Calu3 (cell line): ENCODE measurements at regions not wholly inside any gene's neighbourhood (a gene's known extent, or its start where the extent isn't known, plus 50 kb on each side); places are given as distances from the start of the nearest gene placed in this dataset.

Experiments used
- BruUV-seq: library from RNA; stranded (reverse); fragments of 400-500 nt; replicated peaks from 2 replicates; lab custom pipeline; 2021; lab: Mats Ljungman, UMichigan
- CTCF ChIA-PET: fragments of 300-600 bp; sonication (Branson Sonifier 250); formaldehyde crosslinking; loops from one replicate; lab custom pipeline; 2022; ENCODE audit warnings: antibody characterized with exemption; lab: Charles Lee
- DNase-seq: peaks from one replicate; pipeline ENCODE4 v3.0.0; 2022
- H3K27ac Mint-ChIP-seq: one replicate; pipeline ENCODE4 v1.8.0; 2022; ENCODE audit warnings: mixed read lengths; ENCODE audit not compliant: unreplicated experiment
- H3K27me3 Mint-ChIP-seq: one replicate; pipeline ENCODE4 v1.8.0; 2022; ENCODE audit warnings: mixed read lengths; ENCODE audit not compliant: unreplicated experiment
- H3K36me3 Mint-ChIP-seq: one replicate; pipeline ENCODE4 v1.8.0; 2022; ENCODE audit warnings: mild to moderate bottlenecking, moderate library complexity, mixed read lengths; ENCODE audit not compliant: insufficient read depth, unreplicated experiment
- H3K4me1 Mint-ChIP-seq: one replicate; pipeline ENCODE4 v1.8.0; 2022; ENCODE audit warnings: mild to moderate bottlenecking, low read depth, mixed read lengths; ENCODE audit not compliant: unreplicated experiment
- H3K4me3 Mint-ChIP-seq: one replicate; pipeline ENCODE4 v1.8.0; 2022; ENCODE audit warnings: mild to moderate bottlenecking, low read depth, moderate library complexity, mixed read lengths; ENCODE audit not compliant: unreplicated experiment
- H3K9me3 Mint-ChIP-seq: one replicate; pipeline ENCODE4 v1.8.0; 2022; ENCODE audit warnings: low read depth, mixed read lengths; ENCODE audit not compliant: unreplicated experiment
- intact Hi-C: fragments of 100-400 bp; cut with micrococcal nuclease; formaldehyde crosslinking; loops from one replicate; pipeline ENCODE4 v1.10.0; 2022; ENCODE audit not compliant: unreplicated experiment
- TF ChIP-seq, protein P1 (sequence below): fragments of 200-600 bp; IDR thresholded peaks from one replicate; pipeline ENCODE4 v1.8.0; 2022; ENCODE audit warnings: antibody characterized with exemption; ENCODE audit not compliant: unreplicated experiment

GRCh38 chr3:190252080-190252479, 70.2 kb downstream of the CLDN1 start:
- no TSS peak for BruUV-seq
- TF ChIP-seq, protein P1, sequence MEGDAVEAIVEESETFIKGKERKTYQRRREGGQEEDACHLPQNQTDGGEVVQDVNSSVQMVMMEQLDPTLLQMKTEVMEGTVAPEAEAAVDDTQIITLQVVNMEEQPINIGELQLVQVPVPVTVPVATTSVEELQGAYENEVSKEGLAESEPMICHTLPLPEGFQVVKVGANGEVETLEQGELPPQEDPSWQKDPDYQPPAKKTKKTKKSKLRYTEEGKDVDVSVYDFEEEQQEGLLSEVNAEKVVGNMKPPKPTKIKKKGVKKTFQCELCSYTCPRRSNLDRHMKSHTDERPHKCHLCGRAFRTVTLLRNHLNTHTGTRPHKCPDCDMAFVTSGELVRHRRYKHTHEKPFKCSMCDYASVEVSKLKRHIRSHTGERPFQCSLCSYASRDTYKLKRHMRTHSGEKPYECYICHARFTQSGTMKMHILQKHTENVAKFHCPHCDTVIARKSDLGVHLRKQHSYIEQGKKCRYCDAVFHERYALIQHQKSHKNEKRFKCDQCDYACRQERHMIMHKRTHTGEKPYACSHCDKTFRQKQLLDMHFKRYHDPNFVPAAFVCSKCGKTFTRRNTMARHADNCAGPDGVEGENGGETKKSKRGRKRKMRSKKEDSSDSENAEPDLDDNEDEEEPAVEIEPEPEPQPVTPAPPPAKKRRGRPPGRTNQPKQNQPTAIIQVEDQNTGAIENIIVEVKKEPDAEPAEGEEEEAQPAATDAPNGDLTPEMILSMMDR: no peak
- CTCF ChIA-PET: no interaction called here
- H3K4me1 Mint-ChIP-seq: no peaks in the 10 kb centered on the region
- no peak overlapping the region for H3K27ac Mint-ChIP-seq
- H3K36me3 Mint-ChIP-seq: no peaks in the 10 kb centered on the region
- intact Hi-C loops: no loop called here
- H3K9me3 Mint-ChIP-seq: peaks cover 8% of the 10 kb centered on the region
- DNase-seq: no peak
- H3K4me3 Mint-ChIP-seq: no peak overlapping the region
- no peaks in the 10 kb centered on the region for H3K27me3 Mint-ChIP-seq

DNA sequence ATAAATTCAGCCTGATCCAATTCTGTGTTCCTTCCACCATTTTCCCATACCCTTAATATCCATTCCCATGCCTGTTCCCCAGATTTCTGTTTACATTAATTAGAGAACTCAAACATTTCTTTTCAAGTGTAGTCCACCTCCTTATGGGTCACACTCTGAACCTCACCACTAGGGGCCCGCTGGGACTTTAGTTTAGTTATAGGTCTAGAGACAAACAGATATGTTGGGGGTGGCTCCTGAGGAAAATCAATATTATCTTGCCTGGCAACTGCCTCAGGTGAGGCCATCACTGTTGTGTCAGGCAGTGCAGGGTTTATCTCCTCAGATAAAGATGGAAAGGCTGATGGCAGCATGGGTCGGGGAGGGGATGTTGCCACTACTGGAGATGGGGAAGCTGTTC, 72.8 kb downstream of the CLDN1 start:
- H3K36me3 Mint-ChIP-seq: no peaks in the 10 kb centered on the region
- TF ChIP-seq, protein P1: no peak
- CTCF ChIA-PET: no interaction called here
- peaks cover 14% of the 10 kb centered on the region for H3K9me3 Mint-ChIP-seq
- intact Hi-C loops: no loop called here
- no peak for DNase-seq
- H3K4me3 Mint-ChIP-seq: no peak overlapping the region
- H3K4me1 Mint-ChIP-seq: no peaks in the 10 kb centered on the region
- no peak overlapping the region for H3K27ac Mint-ChIP-seq
- no TSS peak for BruUV-seq
- H3K27me3 Mint-ChIP-seq: no peaks in the 10 kb centered on the region

- TF ChIP-seq, protein P1: no peak
- H3K4me1 Mint-ChIP-seq: no peaks in the 10 kb centered on the region
- CTCF ChIA-PET: no interaction called here
- no TSS peak for BruUV-seq
- intact Hi-C loops: no loop called here
- H3K27ac Mint-ChIP-seq: no peak overlapping the region
- peaks cover 14% of the 10 kb centered on the region for H3K9me3 Mint-ChIP-seq
- no peaks in the 10 kb centered on the region for H3K27me3 Mint-ChIP-seq
- H3K4me3 Mint-ChIP-seq: no peak overlapping the region
- H3K36me3 Mint-ChIP-seq: no peaks in the 10 kb centered on the region
- no peak for DNase-seq
Measured at GRCh38 chr3:190242147-190242546, 80.1 kb downstream of the CLDN1 start.

- no peak for DNase-seq
- peaks cover 8% of the 10 kb centered on the region for H3K9me3 Mint-ChIP-seq
- H3K27me3 Mint-ChIP-seq: no peaks in the 10 kb centered on the region
- CTCF ChIA-PET: no interaction called here
- no peak overlapping the region for H3K4me3 Mint-ChIP-seq
- no TSS peak for BruUV-seq
- TF ChIP-seq, protein P1: no peak
- intact Hi-C loops: no loop called here
- no peak overlapping the region for H3K27ac Mint-ChIP-seq
- no peaks in the 10 kb centered on the region for H3K36me3 Mint-ChIP-seq
- H3K4me1 Mint-ChIP-seq: no peaks in the 10 kb centered on the region
Measured at GRCh38 chr3:190239325-190239724, 82.9 kb downstream of the CLDN1 start.

GRCh38 chr3:190238871-190239270, 83.4 kb downstream of the CLDN1 start:
- H3K4me1 Mint-ChIP-seq: no peaks in the 10 kb centered on the region
- DNase-seq: no peak
- H3K27ac Mint-ChIP-seq: no peak overlapping the region
- H3K27me3 Mint-ChIP-seq: no peaks in the 10 kb centered on the region
- intact Hi-C loops: no loop called here
- H3K9me3 Mint-ChIP-seq: peaks cover 8% of the 10 kb centered on the region
- TF ChIP-seq, protein P1: no peak
- no peak overlapping the region for H3K4me3 Mint-ChIP-seq
- CTCF ChIA-PET: no interaction called here
- BruUV-seq: no TSS peak
- no peaks in the 10 kb centered on the region for H3K36me3 Mint-ChIP-seq
